ENCODE measurements at regions not wholly inside any gene's neighbourhood (a gene's known extent, or its start where the extent isn't known, plus 50 kb on each side); places are given as distances from the start of the nearest gene placed in this dataset.

DNA sequence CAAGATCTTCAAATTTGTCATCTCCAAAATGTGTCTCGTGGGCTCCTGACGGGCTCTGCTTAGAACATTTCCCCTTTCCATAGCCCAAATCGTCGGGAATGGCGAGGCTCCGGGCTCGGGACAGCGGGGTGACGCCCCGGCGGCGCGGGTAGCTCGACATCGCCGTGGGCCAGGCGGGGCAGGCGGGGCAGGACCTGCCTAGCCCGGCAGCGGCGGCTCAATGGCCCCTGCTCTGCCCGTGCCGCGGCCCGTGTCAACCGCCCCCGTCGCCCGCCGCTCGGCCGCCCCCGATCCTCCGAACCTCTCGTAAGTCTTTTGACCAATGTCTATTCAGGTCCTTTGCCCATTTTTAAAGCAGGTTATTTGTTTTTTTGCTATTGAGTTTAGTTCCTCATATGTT, 111.2 kb downstream of the PMAIP1 start:
- TF ChIP-seq, protein P1, sequence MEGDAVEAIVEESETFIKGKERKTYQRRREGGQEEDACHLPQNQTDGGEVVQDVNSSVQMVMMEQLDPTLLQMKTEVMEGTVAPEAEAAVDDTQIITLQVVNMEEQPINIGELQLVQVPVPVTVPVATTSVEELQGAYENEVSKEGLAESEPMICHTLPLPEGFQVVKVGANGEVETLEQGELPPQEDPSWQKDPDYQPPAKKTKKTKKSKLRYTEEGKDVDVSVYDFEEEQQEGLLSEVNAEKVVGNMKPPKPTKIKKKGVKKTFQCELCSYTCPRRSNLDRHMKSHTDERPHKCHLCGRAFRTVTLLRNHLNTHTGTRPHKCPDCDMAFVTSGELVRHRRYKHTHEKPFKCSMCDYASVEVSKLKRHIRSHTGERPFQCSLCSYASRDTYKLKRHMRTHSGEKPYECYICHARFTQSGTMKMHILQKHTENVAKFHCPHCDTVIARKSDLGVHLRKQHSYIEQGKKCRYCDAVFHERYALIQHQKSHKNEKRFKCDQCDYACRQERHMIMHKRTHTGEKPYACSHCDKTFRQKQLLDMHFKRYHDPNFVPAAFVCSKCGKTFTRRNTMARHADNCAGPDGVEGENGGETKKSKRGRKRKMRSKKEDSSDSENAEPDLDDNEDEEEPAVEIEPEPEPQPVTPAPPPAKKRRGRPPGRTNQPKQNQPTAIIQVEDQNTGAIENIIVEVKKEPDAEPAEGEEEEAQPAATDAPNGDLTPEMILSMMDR (IDR thresholded peaks at IDR 0.05): no peak
- no peak for TF ChIP-seq POLR2A (IDR thresholded peaks at IDR 0.05)

All from prostate gland (tissue), 2 donors.